ENCODE measurements at regions not wholly inside any gene's neighbourhood (a gene's known extent, or its start where the extent isn't known, plus 50 kb on each side); places are given as distances from the start of the nearest gene placed in this dataset.

DNA sequence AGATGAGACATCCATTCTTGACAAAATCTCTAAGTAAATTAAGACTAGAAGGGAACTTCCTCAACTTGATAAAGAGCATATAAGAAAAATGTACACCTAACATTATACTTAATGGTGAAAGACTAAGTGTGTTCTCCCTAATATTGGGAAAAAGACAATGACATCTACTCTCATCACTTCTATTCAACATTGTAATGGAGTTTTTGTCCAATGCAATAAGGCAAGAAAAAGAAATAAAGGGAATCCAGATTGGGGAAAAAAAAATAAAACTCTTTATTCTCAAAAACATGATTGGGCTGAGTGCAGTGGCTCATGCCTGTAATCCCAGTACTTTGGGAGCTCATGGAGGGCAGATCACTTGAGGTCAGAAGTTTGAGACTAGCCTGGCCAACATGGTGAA lies 131.1 kb upstream of the JUN start:
- no peak overlapping the region for H3K4me3 ChIP-seq (ENCODE audit: low read depth, low read length)
- no peak for DNase-seq (ENCODE audit: low read depth)
- TF ChIP-seq, protein P1, sequence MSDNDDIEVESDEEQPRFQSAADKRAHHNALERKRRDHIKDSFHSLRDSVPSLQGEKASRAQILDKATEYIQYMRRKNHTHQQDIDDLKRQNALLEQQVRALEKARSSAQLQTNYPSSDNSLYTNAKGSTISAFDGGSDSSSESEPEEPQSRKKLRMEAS (IDR thresholded peaks at IDR 0.05; ENCODE audit: low read depth, low read length), result no peak
- TF ChIP-seq POLR2A (IDR thresholded peaks at IDR 0.05; ENCODE audit: extremely low read depth, insufficient read length), result no peak
- TF ChIP-seq MYC (IDR thresholded peaks at IDR 0.05; ENCODE audit: low read depth, low read length), result no peak
- TF ChIP-seq CTCF (IDR thresholded peaks at IDR 0.05; ENCODE audit: low read depth, low read length), result no peak

GRCh38 chr1:58917436-58917835 lies 133.6 kb upstream of the JUN start:
- H3K4me3 ChIP-seq (ENCODE audit: low read depth, low read length), result no peak overlapping the region
- no peak for DNase-seq (ENCODE audit: low read depth)
- TF ChIP-seq MYC (IDR thresholded peaks at IDR 0.05; ENCODE audit: low read depth, low read length) (no peak), CTCF (IDR thresholded peaks at IDR 0.05; ENCODE audit: low read depth, low read length) (no peak), POLR2A (IDR thresholded peaks at IDR 0.05; ENCODE audit: extremely low read depth, insufficient read length) (no peak)
- TF ChIP-seq, protein P1 (IDR thresholded peaks at IDR 0.05; ENCODE audit: low read depth, low read length), result no peak

DNA sequence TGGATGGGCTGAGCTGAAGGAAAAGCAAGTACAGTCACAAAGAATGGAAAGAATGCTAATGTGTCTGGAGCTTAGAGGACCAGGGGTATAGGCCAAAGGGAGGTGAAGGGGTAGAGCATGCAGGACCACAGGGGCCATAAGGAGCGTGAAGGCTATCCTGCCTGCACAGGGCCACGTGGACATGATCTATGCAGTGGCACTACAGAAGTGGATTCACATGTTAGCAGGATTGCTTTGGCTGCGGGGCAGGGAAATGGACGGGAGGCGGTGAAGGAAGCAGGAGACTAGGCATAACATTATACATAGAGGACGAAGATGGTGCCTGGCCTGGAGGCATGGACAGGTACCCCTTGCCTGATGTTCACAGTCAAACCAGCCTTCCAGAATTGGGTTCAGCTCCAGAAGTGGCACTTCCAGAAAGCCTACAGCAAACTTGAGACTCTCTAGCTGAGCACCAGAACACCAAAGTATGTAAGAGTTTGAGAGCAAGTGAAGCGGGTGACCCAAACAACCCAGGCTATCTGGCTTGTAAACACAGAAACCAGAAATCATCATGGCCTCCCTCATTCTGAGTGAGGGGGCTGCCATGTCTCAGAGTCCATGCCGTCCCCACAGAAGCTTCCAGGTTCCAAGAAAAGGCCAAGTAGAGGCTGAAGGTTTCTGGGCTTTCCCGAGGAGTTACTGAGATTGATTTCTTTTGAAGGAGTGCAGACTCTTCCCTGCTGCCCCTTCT lies 135.5 kb upstream of the JUN start:
- DNase-seq (ENCODE audit: low read depth), result no peak
- no peak for TF ChIP-seq CTCF (IDR thresholded peaks at IDR 0.05; ENCODE audit: low read depth, low read length)
- TF ChIP-seq, protein P1 (IDR thresholded peaks at IDR 0.05; ENCODE audit: low read depth, low read length), result no peak
- TF ChIP-seq POLR2A (IDR thresholded peaks at IDR 0.05; ENCODE audit: extremely low read depth, insufficient read length), result no peak
- no peak for TF ChIP-seq MYC (IDR thresholded peaks at IDR 0.05; ENCODE audit: low read depth, low read length)
- no peak overlapping the region for H3K4me3 ChIP-seq (ENCODE audit: low read depth, low read length)

DNA sequence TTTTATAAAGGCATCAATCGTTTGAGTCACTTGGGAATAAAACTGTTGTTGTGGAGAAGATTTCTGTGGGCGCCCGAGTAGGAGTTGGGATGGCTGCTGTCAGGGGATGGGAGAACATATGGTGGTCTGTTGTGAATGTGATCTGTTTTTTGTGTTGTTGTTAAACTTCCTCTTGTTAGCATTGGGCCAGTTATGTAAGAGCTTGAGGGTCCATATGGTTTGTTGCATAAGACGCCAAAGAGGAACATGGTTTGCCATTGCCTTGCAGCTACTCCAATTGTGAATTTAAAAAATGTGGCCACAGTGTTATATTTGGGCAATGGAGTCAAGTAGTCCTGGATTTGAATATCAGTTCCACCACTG lies 136.1 kb upstream of the JUN start:
- no peak overlapping the region for H3K4me3 ChIP-seq (ENCODE audit: low read depth, low read length)
- no peak for TF ChIP-seq CTCF (IDR thresholded peaks at IDR 0.05; ENCODE audit: low read depth, low read length)
- no peak for TF ChIP-seq POLR2A (IDR thresholded peaks at IDR 0.05; ENCODE audit: extremely low read depth, insufficient read length)
- TF ChIP-seq, protein P1 (IDR thresholded peaks at IDR 0.05; ENCODE audit: low read depth, low read length), result peak; percentile 80
- peak; percentile 90 for TF ChIP-seq MYC (IDR thresholded peaks at IDR 0.05; ENCODE audit: low read depth, low read length)
- peak; percentile 90 for DNase-seq (ENCODE audit: low read depth)

- TF ChIP-seq, protein P1 (IDR thresholded peaks at IDR 0.05; ENCODE audit: low read depth, low read length), result no peak
- TF ChIP-seq MYC (IDR thresholded peaks at IDR 0.05; ENCODE audit: low read depth, low read length), result no peak
- no peak for TF ChIP-seq POLR2A (IDR thresholded peaks at IDR 0.05; ENCODE audit: extremely low read depth, insufficient read length)
- H3K4me3 ChIP-seq (ENCODE audit: low read depth, low read length), result no peak overlapping the region
- DNase-seq (ENCODE audit: low read depth), result no peak
These were observed 137.5 kb upstream of the JUN start for GRCh38 chr1:58921342-58921741.

DNA sequence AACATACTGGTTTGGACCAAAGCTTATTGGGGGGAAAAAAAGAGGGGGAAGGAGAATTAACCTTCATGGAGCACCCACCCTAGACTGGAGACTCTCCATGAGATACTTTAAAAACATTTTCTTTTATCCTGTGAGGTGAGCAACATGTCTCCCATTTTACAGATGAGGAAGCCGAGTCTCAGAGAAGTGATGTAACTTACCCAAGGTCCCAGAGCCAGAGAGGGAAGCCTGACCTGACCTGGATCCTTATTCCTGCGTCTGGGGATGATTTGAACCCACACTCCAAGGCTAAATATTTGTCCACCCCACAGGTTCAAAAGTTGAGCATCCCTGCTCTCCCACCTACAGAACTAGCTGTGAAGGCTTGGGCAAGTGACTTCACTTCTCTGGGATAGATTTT lies 137.9 kb upstream of the JUN start:
- TF ChIP-seq, protein P1 (IDR thresholded peaks at IDR 0.05; ENCODE audit: low read depth, low read length), result no peak
- TF ChIP-seq MYC (IDR thresholded peaks at IDR 0.05; ENCODE audit: low read depth, low read length), result no peak
- TF ChIP-seq POLR2A (IDR thresholded peaks at IDR 0.05; ENCODE audit: extremely low read depth, insufficient read length), result no peak
- no peak for TF ChIP-seq CTCF (IDR thresholded peaks at IDR 0.05; ENCODE audit: low read depth, low read length)
- no peak for DNase-seq (ENCODE audit: low read depth)
- no peak overlapping the region for H3K4me3 ChIP-seq (ENCODE audit: low read depth, low read length)

All from NB4 (cell line).